GM19324 (cell line): ENCODE measurements at regions not wholly inside any gene's neighbourhood (a gene's known extent, or its start where the extent isn't known, plus 50 kb on each side); places are given as distances from the start of the nearest gene placed in this dataset.
"Not testable (repeated sequence)": the region's sequence is repeated elsewhere in the genome, so short reads cannot be mapped to it uniquely, and the experiment has no call there.

Experiments used
- ATAC-seq: cut with Tn5 transposase; IDR thresholded peaks from one replicate; pipeline ENCODE4 v1.9.1; 2021; ENCODE audit warnings: mild to moderate bottlenecking, moderate library complexity; ENCODE audit not compliant: unreplicated experiment, low FRiP score

GRCh38 chr20:2203436-2203835 is 92.4 kb upstream of the TGM3 start:
- no peak for ATAC-seq

- no peak for ATAC-seq
These were observed 91.8 kb upstream of the TGM3 start for GRCh38 chr20:2204021-2204420.

- peak; percentile 54 for ATAC-seq
These were observed 88.6 kb upstream of the TGM3 start for GRCh38 chr20:2206957-2207769.

GRCh38 chr20:2207770-2208097 is 88.1 kb upstream of the TGM3 start:
- peak; percentile 18 for ATAC-seq

GRCh38 chr20:2208897-2209296 is 86.9 kb upstream of the TGM3 start:
- ATAC-seq: no peak

GRCh38 chr20:2210646-2211552 is 84.9 kb upstream of the TGM3 start:
- ATAC-seq: no peak

- no peak for ATAC-seq
These were observed 83.3 kb upstream of the TGM3 start for GRCh38 chr20:2212456-2213015.

- ATAC-seq: no peak
These were observed 82.4 kb upstream of the TGM3 start for GRCh38 chr20:2213401-2213800.

- no peak for ATAC-seq
These were observed 77.8 kb upstream of the TGM3 start for GRCh38 chr20:2217857-2218539.

- ATAC-seq: no peak
These were observed 76.3 kb upstream of the TGM3 start for GRCh38 chr20:2219481-2220006.

GRCh38 chr20:2220298-2220697 is 75.5 kb upstream of the TGM3 start:
- no peak for ATAC-seq

- no peak for ATAC-seq
These were observed 73.9 kb upstream of the TGM3 start for GRCh38 chr20:2221921-2222320.

GRCh38 chr20:2223558-2224367 is 72.0 kb upstream of the TGM3 start:
- ATAC-seq: no peak

GRCh38 chr20:2224368-2224639 is 71.5 kb upstream of the TGM3 start:
- no peak for ATAC-seq

GRCh38 chr20:2227285-2227684 is 68.5 kb upstream of the TGM3 start:
- not testable (repeated sequence) for ATAC-seq

GRCh38 chr20:2227861-2228260 is 67.9 kb upstream of the TGM3 start:
- ATAC-seq: no peak

- ATAC-seq: no peak
These were observed 66.9 kb upstream of the TGM3 start for GRCh38 chr20:2228926-2229325.

- ATAC-seq: no peak
These were observed 64.9 kb upstream of the TGM3 start for GRCh38 chr20:2230726-2231488.

- ATAC-seq: no peak
These were observed 64.1 kb upstream of the TGM3 start for GRCh38 chr20:2231701-2232100.
